ENCODE measurements at regions not wholly inside any gene's neighbourhood (a gene's known extent, or its start where the extent isn't known, plus 50 kb on each side); places are given as distances from the start of the nearest gene placed in this dataset.

DNA sequence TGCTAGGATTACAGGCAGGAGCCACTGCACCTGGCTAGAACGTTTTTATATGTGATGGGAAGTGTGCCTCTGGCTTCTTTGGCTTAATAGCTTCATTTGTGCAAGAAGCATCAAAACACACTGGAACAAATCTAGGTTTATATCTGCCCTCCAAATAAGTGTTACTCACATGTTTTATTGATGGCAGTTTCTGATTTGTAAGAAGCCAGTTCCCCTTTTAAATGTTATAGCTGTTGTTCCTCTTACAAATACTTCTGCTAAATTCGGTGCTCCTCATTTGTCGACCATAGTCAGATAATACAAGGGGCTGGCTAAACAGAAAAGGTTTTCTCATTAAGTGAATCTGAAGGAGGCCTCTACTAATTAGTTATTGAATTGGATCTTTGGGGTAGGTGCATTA lies 307.1 kb upstream of the SEMA6D start:
- DNase-seq (ENCODE audit: low read depth) = no peak

DNA sequence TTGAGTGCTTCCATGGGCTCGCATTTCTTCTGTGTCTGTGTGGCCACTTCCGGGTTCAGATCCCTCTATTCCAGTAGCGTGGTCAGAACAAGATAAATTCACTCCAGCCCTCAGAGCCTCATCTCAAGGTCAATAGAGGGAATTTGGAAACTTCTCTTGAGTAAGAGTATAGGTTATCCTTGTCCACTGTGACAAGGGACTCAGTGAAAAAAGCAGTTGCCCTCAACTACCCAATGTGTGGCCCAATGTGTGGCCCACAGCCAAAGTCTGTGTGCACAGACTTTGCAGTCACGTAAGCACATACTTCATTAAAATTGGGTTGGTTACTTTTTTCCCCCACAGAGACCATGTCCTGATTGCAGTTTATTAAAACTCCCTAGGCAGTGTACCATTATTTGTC lies 305.6 kb upstream of the SEMA6D start:
- DNase-seq (ENCODE audit: low read depth) = no peak

DNA sequence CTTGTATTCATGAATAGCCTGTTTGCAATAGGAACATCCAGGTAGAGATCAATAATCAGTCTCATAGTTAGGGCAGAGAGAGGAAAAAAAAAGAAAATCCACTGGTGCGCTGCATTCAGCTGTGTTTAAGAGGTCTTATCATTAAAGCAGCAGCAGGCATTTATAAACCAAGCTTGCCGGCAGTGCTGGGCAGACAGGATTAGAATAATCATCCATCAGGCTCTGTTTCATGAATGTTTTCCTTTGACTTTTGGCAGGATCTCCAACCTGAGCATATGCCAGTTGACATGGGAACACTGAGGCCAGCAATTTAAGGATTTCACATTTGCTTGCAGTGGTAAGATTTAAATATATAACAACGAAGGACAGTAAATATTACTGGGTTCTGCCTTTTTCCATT lies 305.2 kb upstream of the SEMA6D start:
- DNase-seq (ENCODE audit: low read depth) = no peak

DNA sequence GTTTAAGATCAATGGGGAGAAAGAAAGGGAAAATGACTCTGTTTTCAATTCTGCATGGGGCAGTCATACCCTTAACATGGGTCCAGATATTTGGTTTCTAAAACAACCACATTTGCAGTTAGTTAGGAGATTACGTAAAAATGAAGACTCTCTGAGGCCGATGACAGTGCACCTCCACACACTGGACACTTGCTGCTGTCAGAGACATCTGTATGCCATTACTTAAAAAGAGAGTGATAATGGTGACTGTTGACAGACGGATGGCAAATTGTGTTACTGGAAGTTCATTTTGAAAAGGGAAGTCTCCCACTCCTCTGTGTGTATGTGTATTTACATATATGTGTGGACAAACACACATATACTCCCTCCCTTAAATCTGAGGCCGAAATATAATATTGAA lies 304.5 kb upstream of the SEMA6D start:
- no peak for DNase-seq (ENCODE audit: low read depth)

DNA sequence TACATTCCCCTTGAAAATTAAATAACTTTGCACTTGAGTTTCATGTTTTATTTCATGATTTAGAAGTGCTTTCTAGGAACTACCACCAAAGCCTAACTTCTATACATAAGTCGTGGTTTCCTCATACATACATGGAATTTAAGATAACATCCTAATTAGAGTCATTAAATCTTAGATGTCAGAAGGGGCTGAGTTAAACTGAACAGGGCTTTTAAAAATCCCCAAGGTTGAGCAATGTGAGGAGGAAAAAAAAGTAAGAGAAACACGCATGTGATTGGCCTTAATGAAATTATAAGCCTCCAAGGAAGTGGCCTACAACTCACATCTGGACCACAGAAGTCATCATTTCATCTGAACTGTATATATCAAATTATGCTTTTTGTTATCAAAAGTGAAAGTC lies 303.1 kb upstream of the SEMA6D start:
- no peak for DNase-seq (ENCODE audit: low read depth)

DNA sequence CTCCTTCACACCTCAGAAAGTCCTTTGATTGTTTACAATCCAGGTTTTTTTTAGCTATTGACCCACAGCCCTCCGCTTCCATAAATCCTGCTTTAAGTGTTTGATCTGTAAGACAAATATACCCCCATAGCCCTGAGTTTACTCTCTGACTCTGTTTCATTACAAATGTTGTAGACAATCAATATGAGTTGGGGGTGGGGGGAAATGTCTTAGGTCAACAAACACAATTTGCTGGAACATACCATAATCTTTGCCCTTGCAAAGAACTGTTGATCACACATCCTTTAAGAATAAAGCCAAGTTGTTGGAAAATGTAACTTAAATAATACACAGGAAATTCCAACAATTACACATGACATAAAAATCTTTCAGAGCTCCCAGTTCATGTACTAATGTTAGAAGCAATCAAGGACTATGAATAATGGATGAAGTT lies 301.8 kb upstream of the SEMA6D start:
- no peak for DNase-seq (ENCODE audit: low read depth)

DNA sequence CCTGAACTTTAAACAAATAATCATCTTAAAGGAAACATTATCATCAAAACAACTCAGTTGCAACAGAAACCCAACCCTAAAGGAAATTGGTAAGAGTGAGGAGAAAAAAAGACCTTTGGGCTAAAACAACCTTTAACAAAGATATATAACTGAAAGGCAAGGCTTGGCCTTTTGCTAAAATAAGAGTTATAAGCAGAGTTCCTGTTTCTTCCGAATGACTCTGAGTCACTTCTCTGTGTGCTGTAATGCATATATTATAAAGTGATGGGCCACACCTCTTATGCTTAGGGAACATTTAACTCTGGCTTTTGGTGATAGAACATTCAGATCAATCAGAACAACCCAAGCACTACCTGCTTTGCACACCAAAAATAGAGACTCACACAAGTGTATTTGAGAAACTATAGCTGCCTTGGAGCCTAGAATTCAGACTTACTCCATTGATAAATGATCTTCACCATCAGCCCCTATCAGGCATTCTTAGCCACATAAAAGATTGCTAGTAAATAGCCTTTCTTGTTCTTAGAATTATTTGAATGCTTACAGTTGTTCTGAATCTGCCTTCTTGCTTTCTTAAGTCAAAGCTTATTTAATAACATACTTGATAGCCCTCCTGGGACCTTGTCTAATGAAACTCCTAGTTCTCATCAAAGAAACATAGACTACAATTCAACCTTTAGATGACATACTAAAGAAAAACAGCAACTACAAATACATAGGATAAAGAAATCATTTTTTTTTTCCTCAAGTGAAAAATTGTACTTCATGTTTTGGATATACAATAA lies 294.2 kb upstream of the SEMA6D start:
- DNase-seq (ENCODE audit: low read depth) = no peak

DNA sequence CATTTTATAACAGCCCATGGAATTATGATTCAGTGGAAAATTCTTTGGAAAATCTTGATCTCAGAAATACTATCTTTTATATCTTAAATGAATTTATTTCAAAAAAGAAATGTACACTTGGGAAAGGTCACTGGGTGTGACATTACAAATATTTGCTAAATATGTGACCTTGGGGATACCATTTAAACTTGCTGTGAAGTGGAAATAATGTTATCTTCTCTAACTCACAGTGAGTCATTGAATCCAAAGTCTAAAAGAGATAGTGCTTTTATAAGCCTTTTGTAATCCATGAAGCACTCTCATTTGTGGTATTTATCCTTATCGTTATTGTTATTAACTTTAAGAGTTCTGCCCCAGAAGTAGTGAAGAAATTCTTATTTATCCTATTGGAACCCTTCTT lies 289.8 kb upstream of the SEMA6D start:
- DNase-seq (ENCODE audit: low read depth) = no peak

DNA sequence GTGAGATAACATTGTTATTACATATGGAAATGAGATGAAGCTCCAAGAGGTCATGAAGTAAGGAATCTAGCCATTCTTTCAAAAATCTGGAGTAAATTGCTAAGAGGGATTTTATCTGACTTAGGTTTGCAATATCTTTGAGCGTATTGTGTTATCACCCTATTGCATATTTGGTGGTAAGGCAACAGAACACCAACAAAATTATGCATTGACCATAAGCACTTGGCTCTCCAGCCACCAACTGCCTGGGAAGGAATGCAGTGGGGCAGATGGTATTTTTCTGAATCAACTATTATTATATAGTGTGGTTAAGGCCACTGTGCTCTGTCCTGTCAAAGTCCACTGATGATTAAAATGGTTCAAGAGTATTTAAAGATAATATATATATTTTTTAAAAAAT lies 287.9 kb upstream of the SEMA6D start:
- DNase-seq (ENCODE audit: low read depth) = no peak

DNA sequence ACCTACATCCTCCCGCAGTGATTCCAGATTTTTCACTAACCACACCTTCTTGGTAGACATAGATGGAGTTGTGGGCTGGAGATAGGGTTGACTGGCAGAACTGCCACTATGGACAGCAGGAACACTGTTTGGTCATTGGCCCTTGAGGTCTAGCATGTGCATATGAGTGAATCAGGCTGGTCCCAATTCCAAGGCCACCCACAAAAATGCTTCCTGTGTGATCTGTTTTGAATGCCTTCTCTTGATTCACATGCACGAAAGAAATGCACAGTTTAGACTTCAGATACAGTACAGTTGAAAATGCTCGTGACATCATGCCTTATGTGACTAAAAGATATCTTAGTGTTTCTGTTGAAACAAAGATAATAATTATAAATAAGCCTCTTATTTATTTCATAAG lies 285.8 kb upstream of the SEMA6D start:
- DNase-seq (ENCODE audit: low read depth) = no peak

DNA sequence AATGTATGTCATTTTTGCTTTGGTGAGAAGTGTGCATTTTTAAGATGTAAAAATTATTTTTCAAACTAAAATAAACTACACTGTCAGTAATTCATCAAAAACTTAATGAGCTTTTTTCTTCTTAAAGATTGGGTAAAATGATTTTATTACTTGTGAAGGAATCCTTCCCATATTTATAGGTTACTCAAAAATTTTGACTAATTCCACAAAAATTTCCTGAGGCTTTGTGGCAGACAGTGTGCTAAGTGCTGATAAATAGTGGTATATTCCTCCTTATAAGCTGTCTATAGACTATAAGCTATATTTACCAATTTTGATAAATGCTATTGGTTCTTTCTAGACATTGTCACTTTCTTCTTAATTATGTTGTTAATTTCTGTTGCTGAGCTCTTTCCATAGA lies 284.5 kb upstream of the SEMA6D start:
- DNase-seq (ENCODE audit: low read depth) = no peak

DNA sequence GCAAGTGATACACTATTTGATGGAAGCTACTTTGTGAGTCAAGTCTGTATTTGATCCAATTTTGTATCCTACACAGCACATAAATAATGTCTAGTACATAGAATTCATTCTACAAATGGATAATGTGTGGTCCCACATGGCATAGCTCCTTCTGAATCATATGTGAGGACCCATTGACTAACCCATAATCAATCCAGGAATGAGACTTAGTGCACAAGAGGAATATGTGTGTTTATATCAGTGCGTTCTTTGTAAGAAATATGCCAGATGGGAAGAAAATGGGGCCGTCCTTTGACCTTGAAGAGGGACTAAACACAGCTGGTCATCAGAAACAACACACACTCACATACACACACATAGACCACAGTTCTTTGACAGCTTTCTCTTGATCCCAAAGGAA lies 282.7 kb upstream of the SEMA6D start:
- no peak for DNase-seq (ENCODE audit: low read depth)

DNA sequence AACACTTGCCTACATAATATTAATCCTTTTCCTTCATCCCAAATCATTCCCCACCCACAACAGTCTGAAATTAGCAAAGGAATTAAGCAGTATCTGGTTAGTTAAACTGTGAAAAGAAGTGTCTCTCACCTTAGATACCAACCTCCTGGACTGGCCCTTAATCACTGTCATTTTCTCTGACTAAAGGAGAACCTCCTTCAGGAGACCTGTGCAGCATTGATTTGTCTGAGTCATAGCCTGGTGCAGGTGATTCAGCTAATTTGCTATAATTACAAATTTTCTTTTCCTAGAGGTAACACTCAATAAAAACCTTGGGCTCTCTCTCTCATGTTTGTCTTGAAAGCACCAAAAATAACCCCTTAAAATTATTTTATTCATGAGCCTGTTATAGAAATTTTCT lies 279.8 kb upstream of the SEMA6D start:
- DNase-seq (ENCODE audit: low read depth) = no peak

DNA sequence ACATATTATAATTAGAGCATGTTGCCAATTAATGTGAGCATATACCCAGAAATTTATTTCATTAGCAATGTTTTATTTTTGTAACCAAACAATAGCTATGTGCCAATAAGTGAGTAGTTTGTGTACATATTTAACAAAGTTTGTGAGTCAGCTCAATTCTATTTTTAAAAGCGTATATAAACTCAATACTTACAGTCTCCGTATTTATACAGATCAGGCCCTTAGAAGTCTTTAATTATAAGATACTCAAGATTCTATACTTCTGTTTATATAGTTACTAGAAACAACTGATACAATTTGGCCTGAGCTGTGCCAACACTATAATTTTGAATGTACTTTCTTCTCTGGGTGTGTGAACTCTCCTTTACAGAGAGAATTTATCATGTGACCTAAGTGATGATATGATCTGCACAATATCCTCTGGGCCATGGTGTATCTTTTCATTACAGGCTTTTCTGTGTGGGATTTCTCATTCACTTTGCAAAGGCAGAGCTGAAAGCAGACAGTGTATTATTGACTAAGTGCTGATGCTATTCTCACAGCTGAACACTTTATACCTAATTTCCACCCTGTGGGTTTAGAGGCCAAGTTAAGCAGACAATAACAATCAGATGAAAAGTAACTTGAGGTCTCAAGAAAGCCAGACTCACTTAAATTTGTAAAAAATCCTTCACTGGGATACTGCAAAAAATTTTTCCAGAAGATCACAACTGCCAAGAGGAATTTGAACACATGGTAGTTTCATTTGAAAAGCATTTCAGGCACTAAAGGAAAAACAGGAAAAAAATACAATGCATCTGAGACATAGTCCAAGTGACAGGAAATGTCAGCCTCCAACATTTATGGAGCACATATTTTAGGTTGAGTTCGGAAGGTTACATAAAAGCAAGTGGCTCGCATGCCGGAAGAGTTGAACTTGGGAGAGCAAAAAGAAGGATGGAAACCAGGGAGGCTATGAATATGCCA lies 277.9 kb upstream of the SEMA6D start:
- DNase-seq (ENCODE audit: low read depth) = no peak

DNA sequence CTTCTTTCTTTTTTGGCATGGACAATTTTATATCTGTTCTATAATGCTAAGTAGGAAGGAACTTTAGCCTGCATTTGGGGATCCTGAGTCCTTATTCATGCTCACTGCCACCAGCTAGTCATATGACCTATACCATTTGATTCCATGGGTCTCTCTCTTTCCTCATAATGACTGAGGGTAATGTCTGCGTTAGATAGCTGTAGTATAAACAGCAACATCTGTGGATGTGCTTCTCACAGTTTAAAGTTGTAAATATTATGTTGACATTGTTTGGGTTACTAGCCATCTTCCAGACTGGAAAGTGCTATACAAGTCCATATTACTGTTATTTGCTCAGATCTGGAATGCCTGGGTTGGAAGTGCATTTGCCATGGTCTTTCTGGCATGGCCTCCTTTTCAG lies 274.9 kb upstream of the SEMA6D start:
- DNase-seq (ENCODE audit: low read depth) = no peak

DNA sequence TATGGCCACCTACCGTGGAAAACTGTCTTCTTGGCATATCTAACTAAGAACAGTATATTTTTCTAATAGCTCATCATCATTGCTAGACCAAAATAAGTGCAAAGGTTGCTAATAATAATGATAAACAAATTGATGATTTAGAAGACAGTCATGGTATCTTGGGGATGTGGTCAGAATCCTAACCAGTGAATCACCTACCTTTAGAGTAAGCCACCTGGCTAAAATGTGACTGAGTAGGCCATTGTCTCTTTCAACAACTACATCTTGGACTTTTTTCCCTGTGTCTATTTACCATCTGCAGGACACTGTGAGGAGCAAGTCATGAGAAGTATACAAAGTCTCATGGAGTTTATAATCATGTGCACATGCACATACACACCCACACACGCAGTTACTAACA lies 273.5 kb upstream of the SEMA6D start:
- DNase-seq (ENCODE audit: low read depth) = no peak

DNA sequence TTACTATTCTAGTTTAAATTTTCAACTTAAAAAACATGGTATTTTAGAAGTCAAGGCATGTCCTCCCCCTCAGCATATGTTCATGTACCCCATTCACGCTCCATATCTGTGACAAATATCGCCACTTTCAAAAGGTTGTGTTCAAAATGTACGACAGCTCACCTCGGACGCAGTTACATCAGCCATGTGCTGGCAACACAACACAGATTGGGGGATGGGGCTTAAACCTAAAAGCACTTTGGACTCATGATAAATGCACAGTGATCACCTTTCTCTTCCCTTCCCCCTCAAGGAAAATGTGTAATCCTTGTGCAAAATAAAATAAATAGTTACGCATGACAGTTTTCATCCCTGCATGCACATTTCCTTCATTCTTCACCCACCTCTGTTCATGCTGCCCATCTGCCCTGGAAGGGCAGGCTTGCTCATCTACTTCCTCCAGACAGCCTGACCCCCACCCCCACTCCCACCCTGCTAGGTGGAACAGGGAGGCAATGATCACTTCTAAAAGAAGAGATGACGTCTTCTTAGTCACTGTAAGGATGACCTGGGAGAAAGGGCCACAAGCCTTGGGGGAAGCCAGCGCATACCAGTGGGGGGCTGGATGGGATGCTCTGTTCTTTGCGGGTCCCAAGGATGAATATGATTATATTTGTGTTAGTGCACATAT lies 271.4 kb upstream of the SEMA6D start:
- DNase-seq (ENCODE audit: low read depth) = no peak

DNA sequence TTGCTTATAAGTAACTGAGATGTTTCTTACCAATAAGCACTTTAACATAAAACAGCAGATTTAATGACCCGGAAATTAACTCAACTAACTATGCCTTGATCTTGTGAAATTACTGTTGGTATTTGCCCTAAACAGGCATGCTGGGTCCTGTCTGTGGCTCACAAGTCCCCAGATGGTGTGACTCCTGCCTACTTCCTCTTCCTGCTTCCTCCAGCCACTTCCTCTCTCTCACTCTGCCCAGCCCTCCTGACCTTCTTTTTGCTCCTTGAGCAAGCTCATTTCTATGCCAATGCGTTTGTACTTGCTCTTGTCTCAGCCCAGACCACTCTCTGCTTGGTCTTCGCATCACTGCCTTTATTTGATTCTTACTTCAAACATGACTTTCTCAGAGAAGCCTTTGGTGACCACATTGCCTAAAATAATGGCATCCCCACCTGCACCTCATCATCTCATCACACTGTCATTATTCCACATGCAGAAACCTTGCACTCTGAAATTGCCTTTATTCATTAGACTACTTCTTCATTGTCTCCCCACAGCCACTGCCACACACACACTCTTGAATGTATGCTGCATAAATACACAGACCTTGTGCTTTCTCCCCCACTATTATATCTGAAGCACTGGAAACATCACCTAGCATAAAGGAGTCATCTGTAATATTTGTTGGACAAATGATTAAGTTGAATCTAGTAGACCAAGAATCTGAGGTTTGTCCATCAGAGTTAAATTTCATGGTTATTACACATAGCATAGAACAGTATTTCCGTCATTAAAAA lies 256.3 kb upstream of the SEMA6D start:
- DNase-seq (ENCODE audit: low read depth) = no peak

DNA sequence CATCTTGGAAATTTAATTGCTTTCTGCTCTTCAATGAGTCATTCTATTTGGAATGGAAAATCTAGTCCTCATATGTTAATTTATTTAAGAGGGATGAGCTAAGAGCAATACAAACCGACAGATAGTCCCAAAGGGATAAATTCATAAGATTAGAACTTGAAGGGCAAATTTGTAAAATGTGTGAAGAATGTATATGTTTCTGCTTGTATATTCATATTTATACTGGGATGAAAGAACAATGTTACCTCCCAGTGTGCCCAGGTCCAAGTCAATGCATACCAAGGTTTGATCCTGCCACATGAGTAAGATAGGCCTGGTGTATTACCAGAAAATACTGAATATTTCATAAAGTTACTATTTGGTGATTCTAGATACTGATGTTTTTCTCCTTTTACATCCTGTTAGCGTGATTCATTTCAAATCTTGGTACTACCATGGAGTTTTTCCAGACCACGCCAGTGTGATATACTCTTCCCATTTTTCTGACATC lies 255.6 kb upstream of the SEMA6D start:
- DNase-seq (ENCODE audit: low read depth) = no peak

DNA sequence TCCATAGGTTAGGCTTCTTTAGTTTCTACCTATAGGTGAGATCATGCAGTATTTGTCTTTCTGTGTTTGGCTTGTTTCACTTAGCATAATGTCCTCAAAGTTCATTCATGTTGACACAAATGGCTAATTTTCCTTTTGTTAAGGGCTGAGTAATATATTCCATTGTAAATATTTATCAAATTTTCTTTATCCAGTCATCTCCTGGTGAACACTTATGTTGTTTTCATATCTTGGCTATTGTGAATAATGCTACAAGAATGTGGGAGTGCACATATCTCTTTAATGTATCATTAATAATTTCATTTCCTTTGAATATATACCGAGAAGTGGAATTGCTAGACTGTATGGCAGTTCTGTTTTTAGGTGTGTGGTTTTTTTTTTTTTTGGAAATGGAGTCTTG lies 250.9 kb upstream of the SEMA6D start:
- DNase-seq (ENCODE audit: low read depth) = no peak

DNA sequence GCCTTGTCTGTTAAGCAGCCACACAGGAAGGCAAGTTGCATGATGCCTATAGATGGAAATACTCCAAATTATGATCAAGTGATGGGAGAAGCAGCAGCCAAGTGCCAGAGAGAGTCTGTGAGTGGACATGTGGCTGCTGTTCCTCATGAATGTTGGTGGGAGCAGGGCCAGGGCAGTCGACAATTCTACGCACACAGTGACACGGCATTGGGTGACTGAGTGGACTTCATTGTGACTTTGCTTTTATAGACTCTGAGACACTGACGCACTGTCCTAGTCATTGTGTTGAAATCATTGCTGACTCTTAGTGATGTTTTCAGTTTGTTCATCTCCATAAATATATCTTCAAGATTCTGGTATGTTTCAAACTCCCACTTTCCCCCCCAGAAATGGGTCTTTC lies 246.3 kb upstream of the SEMA6D start:
- no peak for DNase-seq (ENCODE audit: low read depth)
